H1 (cell line): ENCODE measurements at regions not wholly inside any gene's neighbourhood (a gene's known extent, or its start where the extent isn't known, plus 50 kb on each side); places are given as distances from the start of the nearest gene placed in this dataset.

ENCODE experiments used
- CTCF ChIA-PET: fragments of 300-600 bp; sonication (Branson Sonifier 250); formaldehyde crosslinking; loops from one replicate; lab custom pipeline; 2021; ENCODE audit not compliant: partially characterized antibody; lab: Charles Lee
- POLR2A ChIA-PET: fragments of 300-600 bp; sonication (Branson Sonifier 250); formaldehyde crosslinking; loops from one replicate; lab custom pipeline; 2021; ENCODE audit warnings: inconsistent platforms; ENCODE audit not compliant: partially characterized antibody; lab: Charles Lee
- DNase-seq, 2 experiments: peaks; one replicate each; pipeline versions ENCODE4 v3.0.0 to v3.0.0-alpha.2; 2010 to 2022; ENCODE audit warnings: low spot score in 2 of 2, low read depth in 1 of 2, mixed read lengths in 1 of 2
- FAIRE-seq: peaks from 2 replicates; lab custom pipeline; 2011; peaks lifted over from hg19 to GRCh38; lab: Jason Lieb, UNC
- H2AFZ ChIP-seq: 2 replicates; pipeline ENCODE4 v1.8.1; 2012; ENCODE audit warnings: low read length, inconsistent platforms
- H2AK5ac ChIP-seq: 2 replicates; pipeline ENCODE4 v1.6.1; 2013; ENCODE audit warnings: low read depth, low read length
- H2BK120ac ChIP-seq: replicated peaks from 2 replicates; pipeline ENCODE3; 2013; ENCODE audit warnings: low read depth, low read length, inconsistent platforms
- H2BK12ac ChIP-seq: 2 replicates; pipeline ENCODE4 v1.6.1; 2013; ENCODE audit warnings: low read depth, low read length
- H2BK15ac ChIP-seq: 2 replicates; pipeline ENCODE4 v1.6.1; 2013; ENCODE audit warnings: low read length
- H2BK20ac ChIP-seq: 2 replicates; pipeline ENCODE4 v1.6.1; 2013; ENCODE audit warnings: low read length
- H2BK5ac ChIP-seq: 2 replicates; pipeline ENCODE4 v1.6.1; 2013; ENCODE audit warnings: low read depth, low read length
- H3K14ac ChIP-seq: 2 replicates; pipeline ENCODE4 v1.6.1; 2013; ENCODE audit warnings: inconsistent platforms; ENCODE audit not compliant: insufficient read length
- H3K18ac ChIP-seq: 2 replicates; pipeline ENCODE4 v1.6.1; 2013; ENCODE audit warnings: low read length; ENCODE audit errors: extremely low read depth
- H3K23ac ChIP-seq: 2 replicates; pipeline ENCODE4 v1.6.1; 2013; ENCODE audit warnings: inconsistent platforms; ENCODE audit not compliant: insufficient read length
- H3K23me2 ChIP-seq: 2 replicates; pipeline ENCODE4 v1.6.1; 2013; ENCODE audit warnings: low read depth, low read length
- H3K27ac ChIP-seq: 2 replicates; pipeline ENCODE4 v1.6.1; 2011; ENCODE audit warnings: low read depth, low read length, inconsistent platforms
- H3K27me3 ChIP-seq, 4 experiments: replicated peaks in 1 of 4; 1 replicate in 1 of 4; 2 replicates in 3 of 4; pipeline versions ENCODE4 v1.6.1 to v1.8.1; 2011 to 2013; ENCODE audit warnings: low read length in 3 of 4, mild to moderate bottlenecking in 3 of 4, inconsistent platforms in 2 of 4, mixed read lengths in 2 of 4, moderate library complexity in 1 of 4; ENCODE audit not compliant: control insufficient read depth in 3 of 4, insufficient read depth in 3 of 4; ENCODE audit errors: extremely low read depth in 1 of 4
- H3K36me3 ChIP-seq, 4 experiments: 2 replicates each; pipeline versions ENCODE4 v1.6.1 to v1.8.1; 2011 to 2013; ENCODE audit warnings: mild to moderate bottlenecking in 4 of 4, low read length in 3 of 4, moderate library complexity in 2 of 4, control low read depth in 1 of 4, inconsistent platforms in 1 of 4; ENCODE audit not compliant: insufficient read depth in 4 of 4, control insufficient read depth in 2 of 4
- H3K4ac ChIP-seq: replicated peaks from 2 replicates; pipeline ENCODE3; 2013; ENCODE audit warnings: low read length, low read depth, mixed read lengths, inconsistent platforms; ENCODE audit not compliant: insufficient read length
- H3K4me1 ChIP-seq, 4 experiments: replicated peaks in 1 of 4; 1 replicate in 1 of 4; 2 replicates in 3 of 4; pipeline versions ENCODE4 v1.6.1 to v1.8.1; 2011 to 2013; ENCODE audit warnings: low read length in 3 of 4, inconsistent platforms in 2 of 4, mixed read lengths in 1 of 4; ENCODE audit not compliant: insufficient read depth in 4 of 4, control insufficient read depth in 3 of 4
- H3K4me2 ChIP-seq, 2 experiments: 2 replicates each; pipeline versions ENCODE4 v1.6.1 to v1.8.1; 2011 to 2013; ENCODE audit warnings: low read depth in 2 of 2, low read length in 2 of 2, control low read depth in 1 of 2, inconsistent platforms in 1 of 2, mild to moderate bottlenecking in 1 of 2; ENCODE audit not compliant: insufficient read depth in 1 of 2
- H3K4me3 ChIP-seq, 4 experiments: fragments of 200-600, 300-600 bp in 1 of 4; sonication (generic), shearing (Covaris generic), sonication (Bioruptor Twin) in 1 of 4; 2 replicates each; pipeline versions ENCODE4 v1.5.1 to v1.8.1; 2011 to 2016; ENCODE audit warnings: low read length in 4 of 4, low read depth in 3 of 4, control low read depth in 2 of 4, inconsistent platforms in 2 of 4, mild to moderate bottlenecking in 2 of 4, mixed read lengths in 1 of 4, moderate library complexity in 1 of 4; ENCODE audit not compliant: insufficient read depth in 2 of 4; ENCODE audit errors: extremely low read depth in 1 of 4
- H3K56ac ChIP-seq: replicated peaks from 2 replicates; pipeline ENCODE3; 2013; ENCODE audit warnings: low read depth, mild to moderate bottlenecking, mixed read lengths, low read length, inconsistent platforms; ENCODE audit not compliant: insufficient read length
- H3K79me1 ChIP-seq: 2 replicates; pipeline ENCODE4 v1.6.1; 2013; ENCODE audit warnings: low read depth, low read length, control low read depth
- H3K79me2 ChIP-seq, 2 experiments: 2 replicates each; pipeline versions ENCODE4 v1.6.1 to v1.8.1; 2012 to 2013; ENCODE audit warnings: low read length in 2 of 2, mild to moderate bottlenecking in 2 of 2, inconsistent platforms in 1 of 2; ENCODE audit not compliant: insufficient read depth in 2 of 2, control insufficient read depth in 1 of 2
- H3K9ac ChIP-seq, 4 experiments: replicated peaks in 1 of 4; 1 replicate in 1 of 4; 2 replicates in 3 of 4; pipeline versions ENCODE4 v1.6.1 to v1.8.1; 2011 to 2013; ENCODE audit warnings: low read depth in 3 of 4, low read length in 3 of 4, control low read depth in 2 of 4, mild to moderate bottlenecking in 2 of 4, moderate library complexity in 2 of 4, inconsistent platforms in 1 of 4; ENCODE audit errors: extremely low read depth in 1 of 4
- H3K9me3 ChIP-seq, 2 experiments: 2 replicates each; pipeline versions ENCODE4 v1.6.1 to v1.8.1; 2012 to 2013; ENCODE audit warnings: mild to moderate bottlenecking in 2 of 2, moderate library complexity in 2 of 2, control low read depth in 1 of 2, inconsistent platforms in 1 of 2, low read depth in 1 of 2, low read length in 1 of 2, mixed read lengths in 1 of 2; ENCODE audit not compliant: insufficient read depth in 2 of 2
- H4K20me1 ChIP-seq, 2 experiments: replicated peaks in 1 of 2; 2 replicates each; pipeline versions ENCODE3 to v1.8.1; 2011 to 2013; ENCODE audit warnings: inconsistent platforms in 2 of 2, low read length in 2 of 2, mild to moderate bottlenecking in 1 of 2; ENCODE audit not compliant: insufficient read depth in 2 of 2, control insufficient read depth in 1 of 2
- H4K5ac ChIP-seq: 2 replicates; pipeline ENCODE4 v1.6.1; 2013; ENCODE audit warnings: low read length, low read depth, mixed read lengths, inconsistent platforms; ENCODE audit not compliant: insufficient read length
- H4K8ac ChIP-seq: 2 replicates; pipeline ENCODE4 v1.8.0; 2013; ENCODE audit warnings: mild to moderate bottlenecking, moderate library complexity, low read length, inconsistent platforms; ENCODE audit not compliant: insufficient read depth; ENCODE audit errors: extremely low read depth
- H4K91ac ChIP-seq: replicated peaks from 2 replicates; pipeline ENCODE3; 2013; ENCODE audit warnings: low read length, mixed read lengths, inconsistent platforms; ENCODE audit not compliant: insufficient read length
- BRCA1 ChIP-seq: IDR thresholded peaks from 2 replicates; pipeline ENCODE4 v1.6.1; 2012; ENCODE audit warnings: low read depth, low read length, improper control_type of control experiment
- CEBPB ChIP-seq: IDR thresholded peaks from 2 replicates; pipeline ENCODE4 v1.6.1; 2012; ENCODE audit warnings: low read depth, low read length
- KDM5A ChIP-seq: fragments of 200-600 bp; IDR thresholded peaks from 2 replicates; pipeline ENCODE4 v1.7.1; 2012; ENCODE audit warnings: mild to moderate bottlenecking, low read length, inconsistent platforms, mixed read lengths
- RBBP5 ChIP-seq: IDR thresholded peaks from 2 replicates; pipeline ENCODE4 v1.7.1; 2012; ENCODE audit warnings: low read depth, mild to moderate bottlenecking, inconsistent platforms, low read length, moderate library complexity, borderline replicate concordance

DNA sequence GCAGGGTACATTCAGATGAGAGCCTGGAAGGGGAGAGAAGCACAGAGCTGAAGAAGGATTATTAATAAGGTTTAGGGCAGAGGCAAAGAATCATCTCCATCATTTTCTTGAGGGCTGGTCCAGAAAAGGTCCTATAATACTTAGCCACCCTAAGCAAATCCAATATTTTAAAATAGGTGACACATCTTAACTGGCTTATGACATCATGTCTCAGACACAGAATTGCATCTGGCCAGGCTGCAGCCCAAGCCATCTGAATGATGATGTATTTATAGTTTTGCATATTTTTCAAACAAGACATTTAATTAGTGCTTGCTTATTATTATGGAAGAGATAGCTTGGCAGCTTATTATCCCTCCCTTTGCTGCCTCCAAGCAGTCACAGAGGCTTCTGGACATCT is 571.3 kb downstream of the SUCLG1 start:
- H2BK120ac ChIP-seq, result no peak overlapping the region
- no peaks in the 10 kb centered on the region for H4K20me1 ChIP-seq
- no peak overlapping the region for H3K27ac ChIP-seq
- no peak overlapping the region for H4K8ac ChIP-seq
- H3K56ac ChIP-seq, result no peak overlapping the region
- no peaks in the 10 kb centered on the region for H3K79me2 ChIP-seq
- no peak overlapping the region for H2BK15ac ChIP-seq
- DNase-seq, result no peak
- no peaks in the 10 kb centered on the region for H3K36me3 ChIP-seq
- no peak overlapping the region for H2BK12ac ChIP-seq
- no peak overlapping the region for H3K18ac ChIP-seq
- no peak overlapping the region for H3K14ac ChIP-seq
- no peaks in the 10 kb centered on the region; a peak in 2 of 7 replicates for H3K4me1 ChIP-seq
- H4K91ac ChIP-seq, result no peak overlapping the region
- H3K79me1 ChIP-seq, result no peaks in the 10 kb centered on the region
- H3K4ac ChIP-seq, result no peak overlapping the region
- H3K4me2 ChIP-seq, result no peak overlapping the region
- ChIA-PET CTCF (no interaction called here), POLR2A (interaction anchor here (0.6 kb wide), 1 partner anchor 1365 kb away, joined by 3 read pairs; no protein-coding TSS in a partner anchor)
- no peak overlapping the region for H2AFZ ChIP-seq
- FAIRE-seq, result no peak
- H3K9ac ChIP-seq, result no peak overlapping the region
- H3K23ac ChIP-seq, result no peak overlapping the region
- H3K23me2 ChIP-seq, result no peaks in the 10 kb centered on the region
- peaks cover 0 to 1% (median 0%) of the 10 kb centered on the region in 4 experiments; a peak in 1 of 7 replicates for H3K27me3 ChIP-seq
- no peak overlapping the region for H2BK20ac ChIP-seq
- H2BK5ac ChIP-seq, result no peak overlapping the region
- no peaks in the 10 kb centered on the region for H3K9me3 ChIP-seq
- no peak overlapping the region for H4K5ac ChIP-seq
- no peak overlapping the region for H3K4me3 ChIP-seq
- no peak overlapping the region for H2AK5ac ChIP-seq
- TF ChIP-seq CEBPB (no peak), RBBP5 (no peak), KDM5A (no peak), BRCA1 (no peak)
